OCI-LY1 (cell line): ENCODE measurements at regions not wholly inside any gene's neighbourhood (a gene's known extent, or its start where the extent isn't known, plus 50 kb on each side); places are given as distances from the start of the nearest gene placed in this dataset.

ENCODE experiments used
- H2AFZ ChIP-seq: fragments of 200-600 bp; sonication (generic), shearing (Covaris generic); 2 replicates; pipeline ENCODE4 v1.6.0; 2014; ENCODE audit warnings: antibody characterized with exemption, mild to moderate bottlenecking, low read length
- H3F3A ChIP-seq: fragments of 200-600 bp; sonication (generic), shearing (Covaris generic); 2 replicates; pipeline ENCODE4 v1.6.0; 2014; ENCODE audit warnings: mild to moderate bottlenecking, antibody characterized with exemption, low read length, moderate library complexity; ENCODE audit not compliant: insufficient read depth
- H3K27ac ChIP-seq: fragments of 200-600 bp; sonication (generic); 2 replicates; pipeline ENCODE4 v1.5.1; 2014; ENCODE audit warnings: low read length, mixed run types, mild to moderate bottlenecking, low read depth; ENCODE audit not compliant: poor library complexity, severe bottlenecking
- H3K27me3 ChIP-seq: fragments of 200-600 bp; sonication (generic); 2 replicates; pipeline ENCODE4 v1.6.0; 2014; ENCODE audit warnings: antibody characterized with exemption, mild to moderate bottlenecking, low read length, moderate library complexity; ENCODE audit not compliant: insufficient read depth
- H3K36me3 ChIP-seq: fragments of 200-600 bp; sonication (generic); 2 replicates; pipeline ENCODE4 v1.6.1; 2014; ENCODE audit warnings: mild to moderate bottlenecking, antibody characterized with exemption, low read length, moderate library complexity, mixed read lengths; ENCODE audit not compliant: insufficient read depth
- H3K4me1 ChIP-seq: fragments of 200-600 bp; sonication (generic); 2 replicates; pipeline ENCODE4 v1.5.1; 2014; ENCODE audit warnings: mild to moderate bottlenecking, low read length, moderate library complexity; ENCODE audit not compliant: insufficient read depth, severe bottlenecking
- H3K4me2 ChIP-seq: fragments of 200-600 bp; sonication (generic), shearing (Covaris generic); 2 replicates; pipeline ENCODE4 v1.6.1; 2014; ENCODE audit warnings: low read length
- H3K4me3 ChIP-seq: fragments of 200-600 bp; sonication (generic); 2 replicates; pipeline ENCODE4 v1.5.1; 2014; ENCODE audit warnings: low read length, low read depth, mild to moderate bottlenecking, mixed read lengths; ENCODE audit not compliant: poor library complexity, severe bottlenecking
- H3K79me2 ChIP-seq: fragments of 200-600 bp; shearing (Covaris generic); 2 replicates; pipeline ENCODE4 v1.6.1; 2016; ENCODE audit warnings: mixed run types, low read length, mixed read lengths; ENCODE audit not compliant: insufficient read depth
- H3K9ac ChIP-seq: fragments of 200-600 bp; sonication (generic), shearing (Covaris generic); 2 replicates; pipeline ENCODE4 v1.6.1; 2014; ENCODE audit warnings: mild to moderate bottlenecking, low read length, mixed read lengths
- H3K9me2 ChIP-seq: fragments of 200-600 bp; sonication (generic), shearing (Covaris generic); 2 replicates; pipeline ENCODE4 v1.6.1; 2014; ENCODE audit warnings: low read depth, mild to moderate bottlenecking, low read length, mixed read lengths
- H3K9me3 ChIP-seq: fragments of 200-600 bp; shearing (Covaris generic); 2 replicates; pipeline ENCODE4 v1.6.1; 2014; ENCODE audit warnings: low read length, mixed read lengths
- H4K20me1 ChIP-seq: fragments of 200-600 bp; sonication (generic), shearing (Covaris generic); 2 replicates; pipeline ENCODE4 v1.6.0; 2016; ENCODE audit warnings: mild to moderate bottlenecking, low read length; ENCODE audit not compliant: insufficient read depth
- EZH2 ChIP-seq: fragments of 200-600 bp; sonication (generic), shearing (Covaris generic); IDR thresholded peaks from 2 replicates; pipeline ENCODE4 v1.8.0; 2017; ENCODE audit warnings: borderline replicate concordance, mixed run types, mild to moderate bottlenecking, antibody characterized with exemption, low read length, moderate library complexity, mixed read lengths
- TF ChIP-seq, protein P1 (sequence below): fragments of 200-600 bp; sonication (generic), shearing (Covaris generic); IDR thresholded peaks from 2 replicates; pipeline ENCODE4 v1.5.1; 2017; ENCODE audit warnings: mild to moderate bottlenecking, antibody characterized with exemption, low read length, moderate library complexity, mixed read lengths

DNA sequence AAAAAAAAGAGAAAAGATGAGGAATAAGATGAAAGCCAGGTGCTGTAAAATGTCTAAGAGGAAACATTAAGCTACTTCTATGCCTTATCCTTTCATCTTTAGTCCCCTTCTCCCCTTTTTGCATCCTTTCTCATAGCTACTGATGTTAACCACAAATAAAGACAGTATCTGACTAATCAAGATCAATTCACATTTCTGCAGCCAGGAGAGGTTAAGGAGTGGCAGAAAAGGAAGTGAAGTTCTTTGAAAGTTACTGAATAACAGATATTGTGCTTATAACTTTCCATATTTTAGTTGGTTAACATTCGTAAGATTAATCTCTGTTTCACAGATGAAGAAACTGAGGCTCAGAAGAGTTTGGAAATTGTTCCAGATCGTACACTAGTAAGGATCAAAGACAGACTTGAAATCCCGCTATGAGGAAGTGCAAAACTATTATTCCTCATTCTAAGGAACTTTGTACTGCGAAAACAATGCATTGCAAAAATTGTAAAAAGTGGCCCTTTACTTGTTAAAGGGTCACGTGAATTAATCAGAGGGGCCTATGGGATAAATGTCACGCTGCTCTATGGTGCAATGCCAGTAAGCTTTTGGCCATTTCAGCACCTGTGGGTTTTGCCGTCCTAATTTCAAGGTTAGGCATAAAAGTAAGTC is 117.7 kb upstream of the GRM7 start:
- Histone ChIP-seq H3K4me3 (no peak overlapping the region), H3K4me2 (no peak overlapping the region), H3K9me3 (no peaks in the 10 kb centered on the region), H3K27me3 (no peaks in the 10 kb centered on the region), H3F3A (no peaks in the 10 kb centered on the region), H4K20me1 (no peaks in the 10 kb centered on the region), H3K79me2 (no peaks in the 10 kb centered on the region), H2AFZ (no peak overlapping the region), H3K9me2 (no peaks in the 10 kb centered on the region), H3K4me1 (no peaks in the 10 kb centered on the region), H3K27ac (no peak overlapping the region), H3K36me3 (no peaks in the 10 kb centered on the region), H3K9ac (no peak overlapping the region)
- no peak for TF ChIP-seq EZH2
- TF ChIP-seq, protein P1, sequence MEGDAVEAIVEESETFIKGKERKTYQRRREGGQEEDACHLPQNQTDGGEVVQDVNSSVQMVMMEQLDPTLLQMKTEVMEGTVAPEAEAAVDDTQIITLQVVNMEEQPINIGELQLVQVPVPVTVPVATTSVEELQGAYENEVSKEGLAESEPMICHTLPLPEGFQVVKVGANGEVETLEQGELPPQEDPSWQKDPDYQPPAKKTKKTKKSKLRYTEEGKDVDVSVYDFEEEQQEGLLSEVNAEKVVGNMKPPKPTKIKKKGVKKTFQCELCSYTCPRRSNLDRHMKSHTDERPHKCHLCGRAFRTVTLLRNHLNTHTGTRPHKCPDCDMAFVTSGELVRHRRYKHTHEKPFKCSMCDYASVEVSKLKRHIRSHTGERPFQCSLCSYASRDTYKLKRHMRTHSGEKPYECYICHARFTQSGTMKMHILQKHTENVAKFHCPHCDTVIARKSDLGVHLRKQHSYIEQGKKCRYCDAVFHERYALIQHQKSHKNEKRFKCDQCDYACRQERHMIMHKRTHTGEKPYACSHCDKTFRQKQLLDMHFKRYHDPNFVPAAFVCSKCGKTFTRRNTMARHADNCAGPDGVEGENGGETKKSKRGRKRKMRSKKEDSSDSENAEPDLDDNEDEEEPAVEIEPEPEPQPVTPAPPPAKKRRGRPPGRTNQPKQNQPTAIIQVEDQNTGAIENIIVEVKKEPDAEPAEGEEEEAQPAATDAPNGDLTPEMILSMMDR, result no peak

GRCh38 chr3:6746443-6746842 is 114.5 kb upstream of the GRM7 start:
- H3K4me3 ChIP-seq, result no peak overlapping the region
- no peaks in the 10 kb centered on the region for H3K4me1 ChIP-seq
- H4K20me1 ChIP-seq, result no peaks in the 10 kb centered on the region
- no peak for TF ChIP-seq EZH2
- TF ChIP-seq, protein P1, result no peak
- H3K36me3 ChIP-seq, result no peaks in the 10 kb centered on the region
- H3K4me2 ChIP-seq, result no peak overlapping the region
- H3K9ac ChIP-seq, result no peak overlapping the region
- H3F3A ChIP-seq, result no peaks in the 10 kb centered on the region
- H2AFZ ChIP-seq, result no peak overlapping the region
- no peaks in the 10 kb centered on the region for H3K9me3 ChIP-seq
- H3K9me2 ChIP-seq, result no peaks in the 10 kb centered on the region
- H3K27ac ChIP-seq, result no peak overlapping the region
- H3K27me3 ChIP-seq, result no peaks in the 10 kb centered on the region
- H3K79me2 ChIP-seq, result no peaks in the 10 kb centered on the region

- no peak overlapping the region for H2AFZ ChIP-seq
- no peak overlapping the region for H3K9ac ChIP-seq
- H3K4me3 ChIP-seq, result no peak overlapping the region
- no peaks in the 10 kb centered on the region for H3K27me3 ChIP-seq
- no peaks in the 10 kb centered on the region for H4K20me1 ChIP-seq
- H3K36me3 ChIP-seq, result no peaks in the 10 kb centered on the region
- TF ChIP-seq, protein P1, result no peak
- no peak for TF ChIP-seq EZH2
- no peaks in the 10 kb centered on the region for H3K9me3 ChIP-seq
- H3K4me1 ChIP-seq, result no peaks in the 10 kb centered on the region
- H3K79me2 ChIP-seq, result no peaks in the 10 kb centered on the region
- no peak overlapping the region for H3K27ac ChIP-seq
- no peaks in the 10 kb centered on the region for H3F3A ChIP-seq
- H3K9me2 ChIP-seq, result no peaks in the 10 kb centered on the region
- H3K4me2 ChIP-seq, result no peak overlapping the region
Observed at GRCh38 chr3:6747017-6747416, 113.9 kb upstream of the GRM7 start.
